GM23338 (cell line): ENCODE measurements at regions not wholly inside any gene's neighbourhood (a gene's known extent, or its start where the extent isn't known, plus 50 kb on each side); places are given as distances from the start of the nearest gene placed in this dataset.

Experiments
- ATAC-seq: fragments of 200-7000 bp; cut with Tn5 transposase; 3 replicates; pipeline ENCODE4 v1.9.1; 2020
- DNase-seq: peaks from one replicate; pipeline ENCODE4 v3.0.0-alpha.2; 2015; ENCODE audit warnings: low spot score
- H2AFZ ChIP-seq: fragments of 200-600 bp; sonication (generic); 2 replicates; pipeline ENCODE4 v1.8.0; 2016; ENCODE audit warnings: antibody characterized with exemption, mild to moderate bottlenecking, moderate library complexity
- H3F3A ChIP-seq: fragments of 200-600 bp; sonication (generic); replicated peaks from 2 replicates; pipeline ENCODE4 v1.8.0; 2017; ENCODE audit warnings: antibody characterized with exemption, mixed run types, low read depth
- H3K27ac ChIP-seq: fragments of 200-600 bp; sonication (generic); 2 replicates; pipeline ENCODE4 v1.6.1; 2016; ENCODE audit warnings: low read depth
- H3K27me3 ChIP-seq: fragments of 200-600 bp; sonication (generic); 2 replicates; pipeline ENCODE4 v1.8.0; 2016; ENCODE audit warnings: mild to moderate bottlenecking, mixed run types, moderate library complexity; ENCODE audit not compliant: insufficient read depth
- H3K36me3 ChIP-seq: fragments of 200-600 bp; sonication (generic); 2 replicates; pipeline ENCODE4 v1.8.0; 2016; ENCODE audit warnings: mild to moderate bottlenecking; ENCODE audit not compliant: insufficient read depth
- H3K4me1 ChIP-seq: fragments of 200-600 bp; sonication (generic); 2 replicates; pipeline ENCODE4 v1.8.0; 2016; ENCODE audit warnings: mild to moderate bottlenecking, moderate library complexity; ENCODE audit not compliant: insufficient read depth
- H3K4me2 ChIP-seq: fragments of 200-600 bp; sonication (generic); 2 replicates; pipeline ENCODE4 v1.7.1; 2017; ENCODE audit warnings: mixed run types
- H3K4me3 ChIP-seq: fragments of 200-600 bp; sonication (generic); 2 replicates; pipeline ENCODE4 v1.6.1; 2016; ENCODE audit warnings: mixed run types
- H3K79me2 ChIP-seq: fragments of 200-600 bp; sonication (generic); replicated peaks from 2 replicates; pipeline ENCODE4 v1.8.0; 2017; ENCODE audit warnings: mild to moderate bottlenecking; ENCODE audit not compliant: insufficient read depth
- H3K9me2 ChIP-seq: fragments of 200-600 bp; sonication (generic); 2 replicates; pipeline ENCODE4 v1.8.0; 2017; ENCODE audit not compliant: insufficient read depth
- H4K20me1 ChIP-seq: fragments of 200-600 bp; sonication (generic); replicated peaks from 2 replicates; pipeline ENCODE4 v1.8.0; 2017; ENCODE audit warnings: mild to moderate bottlenecking; ENCODE audit not compliant: insufficient read depth
- H3K27ac Mint-ChIP-seq: 2 replicates; pipeline ENCODE4 v1.8.0; 2020; ENCODE audit warnings: inconsistent platforms, mild to moderate bottlenecking, moderate library complexity, mixed read lengths
- H3K27me3 Mint-ChIP-seq: 3 replicates; pipeline ENCODE4 v1.8.0; 2022; ENCODE audit warnings: low read depth, mild to moderate bottlenecking, moderate library complexity, mixed read lengths, inconsistent platforms; ENCODE audit not compliant: insufficient read depth, poor library complexity
- H3K36me3 Mint-ChIP-seq: 3 replicates; pipeline ENCODE4 v1.8.0; 2021; ENCODE audit warnings: low read depth, mild to moderate bottlenecking, inconsistent platforms, moderate library complexity, mixed read lengths
- H3K4me1 Mint-ChIP-seq: 3 replicates; pipeline ENCODE4 v1.8.0; 2020; ENCODE audit warnings: mild to moderate bottlenecking, inconsistent platforms, mixed read lengths
- H3K4me3 Mint-ChIP-seq: 3 replicates; pipeline ENCODE4 v1.8.0; 2021; ENCODE audit warnings: moderate library complexity, mild to moderate bottlenecking, inconsistent platforms, mixed read lengths
- H3K9me3 Mint-ChIP-seq: 3 replicates; pipeline ENCODE4 v1.8.0; 2020; ENCODE audit warnings: moderate library complexity, mild to moderate bottlenecking, inconsistent platforms, mixed read lengths
- ETS1 ChIP-seq: IDR thresholded peaks from 2 replicates; pipeline ENCODE4 v1.6.1; 2016; ENCODE audit warnings: antibody characterized with exemption
- EZH2 ChIP-seq: fragments of 200-600 bp; sonication (generic); IDR thresholded peaks from one replicate; pipeline ENCODE4 v1.8.0; 2017; ENCODE audit warnings: antibody characterized with exemption, mild to moderate bottlenecking, low read depth; ENCODE audit not compliant: unreplicated experiment
- EZH2phosphoT487 ChIP-seq: fragments of 200-600 bp; sonication (generic); IDR thresholded peaks from one replicate; pipeline ENCODE4 v1.8.1; 2018; ENCODE audit warnings: antibody characterized with exemption; ENCODE audit not compliant: unreplicated experiment
- JUNB ChIP-seq: IDR thresholded peaks from one replicate; pipeline ENCODE4 v1.6.1; 2016; ENCODE audit warnings: antibody characterized with exemption; ENCODE audit not compliant: unreplicated experiment
- NANOG ChIP-seq: IDR thresholded peaks from 2 replicates; pipeline ENCODE4 v1.6.1; 2016; ENCODE audit warnings: antibody characterized with exemption, borderline replicate concordance
- POLR2AphosphoS5 ChIP-seq: IDR thresholded peaks from 2 replicates; pipeline ENCODE4 v1.6.1; 2016; ENCODE audit warnings: antibody characterized with exemption, low read depth
- STAT1 ChIP-seq: IDR thresholded peaks from one replicate; pipeline ENCODE4 v1.6.1; 2016; ENCODE audit warnings: antibody characterized with exemption; ENCODE audit not compliant: unreplicated experiment
- ZNF331 ChIP-seq: fragments of 250-450 bp; sonication (Bioruptor Pico); IDR thresholded peaks from 2 replicates; pipeline ENCODE4 v1.5.0; 2020; ENCODE audit warnings: low read depth, mild to moderate bottlenecking, moderate library complexity
- TF ChIP-seq, protein P1 (sequence below): fragments of 250-450 bp; sonication (Bioruptor Pico); IDR thresholded peaks from 2 replicates; pipeline ENCODE4 v1.5.0; 2020; ENCODE audit warnings: mild to moderate bottlenecking, moderate library complexity
- TF ChIP-seq, protein P2 (sequence below), 2 experiments: fragments of 200-600 bp in 1 of 2; sonication (generic) in 1 of 2; conservative IDR thresholded peaks; 2 replicates each; pipeline versions ENCODE4 v1.5.1 to v1.6.1; 2016 to 2017; ENCODE audit warnings: antibody characterized with exemption in 2 of 2, low read depth in 2 of 2, mild to moderate bottlenecking in 2 of 2, moderate library complexity in 1 of 2

GRCh38 chr5:175815126-175815913 is 56.1 kb upstream of the CPLX2 start (continued):
- TF ChIP-seq, protein P1, sequence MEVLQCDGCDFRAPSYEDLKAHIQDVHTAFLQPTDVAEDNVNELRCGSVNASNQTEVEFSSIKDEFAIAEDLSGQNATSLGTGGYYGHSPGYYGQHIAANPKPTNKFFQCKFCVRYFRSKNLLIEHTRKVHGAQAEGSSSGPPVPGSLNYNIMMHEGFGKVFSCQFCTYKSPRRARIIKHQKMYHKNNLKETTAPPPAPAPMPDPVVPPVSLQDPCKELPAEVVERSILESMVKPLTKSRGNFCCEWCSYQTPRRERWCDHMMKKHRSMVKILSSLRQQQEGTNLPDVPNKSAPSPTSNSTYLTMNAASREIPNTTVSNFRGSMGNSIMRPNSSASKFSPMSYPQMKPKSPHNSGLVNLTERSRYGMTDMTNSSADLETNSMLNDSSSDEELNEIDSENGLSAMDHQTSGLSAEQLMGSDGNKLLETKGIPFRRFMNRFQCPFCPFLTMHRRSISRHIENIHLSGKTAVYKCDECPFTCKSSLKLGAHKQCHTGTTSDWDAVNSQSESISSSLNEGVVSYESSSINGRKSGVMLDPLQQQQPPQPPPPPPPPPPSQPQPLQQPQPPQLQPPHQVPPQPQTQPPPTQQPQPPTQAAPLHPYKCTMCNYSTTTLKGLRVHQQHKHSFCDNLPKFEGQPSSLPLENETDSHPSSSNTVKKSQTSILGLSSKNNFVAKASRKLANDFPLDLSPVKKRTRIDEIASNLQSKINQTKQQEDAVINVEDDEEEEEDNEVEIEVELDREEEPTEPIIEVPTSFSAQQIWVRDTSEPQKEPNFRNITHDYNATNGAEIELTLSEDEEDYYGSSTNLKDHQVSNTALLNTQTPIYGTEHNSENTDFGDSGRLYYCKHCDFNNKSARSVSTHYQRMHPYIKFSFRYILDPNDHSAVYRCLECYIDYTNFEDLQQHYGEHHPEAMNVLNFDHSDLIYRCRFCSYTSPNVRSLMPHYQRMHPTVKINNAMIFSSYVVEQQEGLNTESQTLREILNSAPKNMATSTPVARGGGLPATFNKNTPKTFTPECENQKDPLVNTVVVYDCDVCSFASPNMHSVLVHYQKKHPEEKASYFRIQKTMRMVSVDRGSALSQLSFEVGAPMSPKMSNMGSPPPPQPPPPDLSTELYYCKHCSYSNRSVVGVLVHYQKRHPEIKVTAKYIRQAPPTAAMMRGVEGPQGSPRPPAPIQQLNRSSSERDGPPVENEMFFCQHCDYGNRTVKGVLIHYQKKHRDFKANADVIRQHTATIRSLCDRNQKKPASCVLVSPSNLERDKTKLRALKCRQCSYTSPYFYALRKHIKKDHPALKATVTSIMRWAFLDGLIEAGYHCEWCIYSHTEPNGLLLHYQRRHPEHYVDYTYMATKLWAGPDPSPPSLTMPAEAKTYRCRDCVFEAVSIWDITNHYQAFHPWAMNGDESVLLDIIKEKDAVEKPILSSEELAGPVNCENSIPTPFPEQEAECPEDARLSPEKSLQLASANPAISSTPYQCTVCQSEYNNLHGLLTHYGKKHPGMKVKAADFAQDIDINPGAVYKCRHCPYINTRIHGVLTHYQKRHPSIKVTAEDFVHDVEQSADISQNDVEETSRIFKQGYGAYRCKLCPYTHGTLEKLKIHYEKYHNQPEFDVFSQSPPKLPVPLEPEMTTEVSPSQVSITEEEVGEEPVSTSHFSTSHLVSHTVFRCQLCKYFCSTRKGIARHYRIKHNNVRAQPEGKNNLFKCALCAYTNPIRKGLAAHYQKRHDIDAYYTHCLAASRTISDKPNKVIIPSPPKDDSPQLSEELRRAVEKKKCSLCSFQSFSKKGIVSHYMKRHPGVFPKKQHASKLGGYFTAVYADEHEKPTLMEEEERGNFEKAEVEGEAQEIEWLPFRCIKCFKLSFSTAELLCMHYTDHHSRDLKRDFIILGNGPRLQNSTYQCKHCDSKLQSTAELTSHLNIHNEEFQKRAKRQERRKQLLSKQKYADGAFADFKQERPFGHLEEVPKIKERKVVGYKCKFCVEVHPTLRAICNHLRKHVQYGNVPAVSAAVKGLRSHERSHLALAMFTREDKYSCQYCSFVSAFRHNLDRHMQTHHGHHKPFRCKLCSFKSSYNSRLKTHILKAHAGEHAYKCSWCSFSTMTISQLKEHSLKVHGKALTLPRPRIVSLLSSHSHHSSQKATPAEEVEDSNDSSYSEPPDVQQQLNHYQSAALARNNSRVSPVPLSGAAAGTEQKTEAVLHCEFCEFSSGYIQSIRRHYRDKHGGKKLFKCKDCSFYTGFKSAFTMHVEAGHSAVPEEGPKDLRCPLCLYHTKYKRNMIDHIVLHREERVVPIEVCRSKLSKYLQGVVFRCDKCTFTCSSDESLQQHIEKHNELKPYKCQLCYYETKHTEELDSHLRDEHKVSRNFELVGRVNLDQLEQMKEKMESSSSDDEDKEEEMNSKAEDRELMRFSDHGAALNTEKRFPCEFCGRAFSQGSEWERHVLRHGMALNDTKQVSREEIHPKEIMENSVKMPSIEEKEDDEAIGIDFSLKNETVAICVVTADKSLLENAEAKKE = no peak
- TF ChIP-seq NANOG (no peak), EZH2 (no peak), ETS1 (no peak), JUNB (no peak)

DNA sequence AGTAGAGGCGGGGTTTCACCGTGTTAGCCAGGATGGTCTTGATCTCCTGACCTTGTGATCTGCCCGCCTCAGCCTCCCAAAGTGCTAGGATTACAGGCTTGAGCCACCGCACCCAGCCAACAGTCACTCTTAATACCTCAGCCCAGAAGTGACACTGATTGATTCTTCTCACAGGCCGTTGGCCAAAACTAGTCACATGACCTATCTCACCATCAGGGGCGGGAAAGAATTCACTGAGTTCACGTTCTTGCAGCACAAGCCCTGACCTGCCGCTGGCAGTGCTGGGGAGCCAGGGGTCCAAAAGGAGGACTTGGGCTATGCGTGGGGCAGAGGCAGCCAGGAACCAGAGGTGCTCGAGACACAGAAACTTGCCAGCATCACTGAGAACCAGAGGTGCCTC is 55.0 kb upstream of the CPLX2 start:
- Mint-ChIP-seq H3K27ac (no peak overlapping the region), H3K4me1 (peaks cover 4% of the 10 kb centered on the region), H3K36me3 (no peaks in the 10 kb centered on the region), H3K9me3 (no peaks in the 10 kb centered on the region; the same call in 2 of the 3 replicates), H3K4me3 (no peak overlapping the region), H3K27me3 (peaks cover 16% of the 10 kb centered on the region)
- no peaks in the 10 kb centered on the region for H3K79me2 ChIP-seq
- ATAC-seq (no peak; the same call in 2 of the 3 replicates), DNase-seq (peak; percentile 34)
- no peaks in the 10 kb centered on the region for H3K36me3 ChIP-seq
- no peaks in the 10 kb centered on the region for H3F3A ChIP-seq
- H3K4me2 ChIP-seq = no peak overlapping the region
- TF ChIP-seq STAT1 (no peak), ZNF331 (CRISPR knock-in tag) (no peak), POLR2AphosphoS5 (no peak), EZH2phosphoT487 (no peak)
- TF ChIP-seq, protein P2, sequence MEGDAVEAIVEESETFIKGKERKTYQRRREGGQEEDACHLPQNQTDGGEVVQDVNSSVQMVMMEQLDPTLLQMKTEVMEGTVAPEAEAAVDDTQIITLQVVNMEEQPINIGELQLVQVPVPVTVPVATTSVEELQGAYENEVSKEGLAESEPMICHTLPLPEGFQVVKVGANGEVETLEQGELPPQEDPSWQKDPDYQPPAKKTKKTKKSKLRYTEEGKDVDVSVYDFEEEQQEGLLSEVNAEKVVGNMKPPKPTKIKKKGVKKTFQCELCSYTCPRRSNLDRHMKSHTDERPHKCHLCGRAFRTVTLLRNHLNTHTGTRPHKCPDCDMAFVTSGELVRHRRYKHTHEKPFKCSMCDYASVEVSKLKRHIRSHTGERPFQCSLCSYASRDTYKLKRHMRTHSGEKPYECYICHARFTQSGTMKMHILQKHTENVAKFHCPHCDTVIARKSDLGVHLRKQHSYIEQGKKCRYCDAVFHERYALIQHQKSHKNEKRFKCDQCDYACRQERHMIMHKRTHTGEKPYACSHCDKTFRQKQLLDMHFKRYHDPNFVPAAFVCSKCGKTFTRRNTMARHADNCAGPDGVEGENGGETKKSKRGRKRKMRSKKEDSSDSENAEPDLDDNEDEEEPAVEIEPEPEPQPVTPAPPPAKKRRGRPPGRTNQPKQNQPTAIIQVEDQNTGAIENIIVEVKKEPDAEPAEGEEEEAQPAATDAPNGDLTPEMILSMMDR (conservative IDR thresholded peaks at IDR 0.05; ENCODE audit: low read depth in 2 of 2) = no peak
- no peak overlapping the region for H2AFZ ChIP-seq
- H3K27ac ChIP-seq = no peak overlapping the region
- no peak overlapping the region for H3K4me3 ChIP-seq
- no peaks in the 10 kb centered on the region for H3K9me2 ChIP-seq
- no peaks in the 10 kb centered on the region for H3K27me3 ChIP-seq
- H3K4me1 ChIP-seq = no peaks in the 10 kb centered on the region
- peaks cover 3% of the 10 kb centered on the region; the same call in 1 of the 2 replicates for H4K20me1 ChIP-seq
